GM23338 (cell line): ENCODE measurements at regions not wholly inside any gene's neighbourhood (a gene's known extent, or its start where the extent isn't known, plus 50 kb on each side); places are given as distances from the start of the nearest gene placed in this dataset.

Source experiments
- ATAC-seq: fragments of 200-7000 bp; cut with Tn5 transposase; 3 replicates; pipeline ENCODE4 v1.9.1; 2020
- DNase-seq: peaks from one replicate; pipeline ENCODE4 v3.0.0-alpha.2; 2015; ENCODE audit warnings: low spot score
- H2AFZ ChIP-seq: fragments of 200-600 bp; sonication (generic); 2 replicates; pipeline ENCODE4 v1.8.0; 2016; ENCODE audit warnings: antibody characterized with exemption, mild to moderate bottlenecking, moderate library complexity
- H3F3A ChIP-seq: fragments of 200-600 bp; sonication (generic); replicated peaks from 2 replicates; pipeline ENCODE4 v1.8.0; 2017; ENCODE audit warnings: antibody characterized with exemption, mixed run types, low read depth
- H3K27ac ChIP-seq: fragments of 200-600 bp; sonication (generic); 2 replicates; pipeline ENCODE4 v1.6.1; 2016; ENCODE audit warnings: low read depth
- H3K27me3 ChIP-seq: fragments of 200-600 bp; sonication (generic); 2 replicates; pipeline ENCODE4 v1.8.0; 2016; ENCODE audit warnings: mild to moderate bottlenecking, mixed run types, moderate library complexity; ENCODE audit not compliant: insufficient read depth
- H3K36me3 ChIP-seq: fragments of 200-600 bp; sonication (generic); 2 replicates; pipeline ENCODE4 v1.8.0; 2016; ENCODE audit warnings: mild to moderate bottlenecking; ENCODE audit not compliant: insufficient read depth
- H3K4me1 ChIP-seq: fragments of 200-600 bp; sonication (generic); 2 replicates; pipeline ENCODE4 v1.8.0; 2016; ENCODE audit warnings: mild to moderate bottlenecking, moderate library complexity; ENCODE audit not compliant: insufficient read depth
- H3K4me2 ChIP-seq: fragments of 200-600 bp; sonication (generic); 2 replicates; pipeline ENCODE4 v1.7.1; 2017; ENCODE audit warnings: mixed run types
- H3K4me3 ChIP-seq: fragments of 200-600 bp; sonication (generic); 2 replicates; pipeline ENCODE4 v1.6.1; 2016; ENCODE audit warnings: mixed run types
- H3K79me2 ChIP-seq: fragments of 200-600 bp; sonication (generic); replicated peaks from 2 replicates; pipeline ENCODE4 v1.8.0; 2017; ENCODE audit warnings: mild to moderate bottlenecking; ENCODE audit not compliant: insufficient read depth
- H3K9me2 ChIP-seq: fragments of 200-600 bp; sonication (generic); 2 replicates; pipeline ENCODE4 v1.8.0; 2017; ENCODE audit not compliant: insufficient read depth
- H4K20me1 ChIP-seq: fragments of 200-600 bp; sonication (generic); replicated peaks from 2 replicates; pipeline ENCODE4 v1.8.0; 2017; ENCODE audit warnings: mild to moderate bottlenecking; ENCODE audit not compliant: insufficient read depth
- H3K27ac Mint-ChIP-seq: 2 replicates; pipeline ENCODE4 v1.8.0; 2020; ENCODE audit warnings: inconsistent platforms, mild to moderate bottlenecking, moderate library complexity, mixed read lengths
- H3K27me3 Mint-ChIP-seq: 3 replicates; pipeline ENCODE4 v1.8.0; 2022; ENCODE audit warnings: low read depth, mild to moderate bottlenecking, moderate library complexity, mixed read lengths, inconsistent platforms; ENCODE audit not compliant: insufficient read depth, poor library complexity
- H3K36me3 Mint-ChIP-seq: 3 replicates; pipeline ENCODE4 v1.8.0; 2021; ENCODE audit warnings: low read depth, mild to moderate bottlenecking, inconsistent platforms, moderate library complexity, mixed read lengths
- H3K4me1 Mint-ChIP-seq: 3 replicates; pipeline ENCODE4 v1.8.0; 2020; ENCODE audit warnings: mild to moderate bottlenecking, inconsistent platforms, mixed read lengths
- H3K4me3 Mint-ChIP-seq: 3 replicates; pipeline ENCODE4 v1.8.0; 2021; ENCODE audit warnings: moderate library complexity, mild to moderate bottlenecking, inconsistent platforms, mixed read lengths
- H3K9me3 Mint-ChIP-seq: 3 replicates; pipeline ENCODE4 v1.8.0; 2020; ENCODE audit warnings: moderate library complexity, mild to moderate bottlenecking, inconsistent platforms, mixed read lengths
- CREB1 ChIP-seq: fragments of 250-450 bp; sonication (Bioruptor Pico); IDR thresholded peaks from 2 replicates; pipeline ENCODE4 v1.5.0; 2020; ENCODE audit warnings: low read depth, mild to moderate bottlenecking, moderate library complexity
- EZH2 ChIP-seq: fragments of 200-600 bp; sonication (generic); IDR thresholded peaks from one replicate; pipeline ENCODE4 v1.8.0; 2017; ENCODE audit warnings: antibody characterized with exemption, mild to moderate bottlenecking, low read depth; ENCODE audit not compliant: unreplicated experiment
- EZH2phosphoT487 ChIP-seq: fragments of 200-600 bp; sonication (generic); IDR thresholded peaks from one replicate; pipeline ENCODE4 v1.8.1; 2018; ENCODE audit warnings: antibody characterized with exemption; ENCODE audit not compliant: unreplicated experiment
- JUNB ChIP-seq: IDR thresholded peaks from one replicate; pipeline ENCODE4 v1.6.1; 2016; ENCODE audit warnings: antibody characterized with exemption; ENCODE audit not compliant: unreplicated experiment
- NANOG ChIP-seq: IDR thresholded peaks from 2 replicates; pipeline ENCODE4 v1.6.1; 2016; ENCODE audit warnings: antibody characterized with exemption, borderline replicate concordance
- POLR2AphosphoS5 ChIP-seq: IDR thresholded peaks from 2 replicates; pipeline ENCODE4 v1.6.1; 2016; ENCODE audit warnings: antibody characterized with exemption, low read depth
- STAT1 ChIP-seq: IDR thresholded peaks from one replicate; pipeline ENCODE4 v1.6.1; 2016; ENCODE audit warnings: antibody characterized with exemption; ENCODE audit not compliant: unreplicated experiment
- ZNF114 ChIP-seq: fragments of 250-450 bp; sonication (Bioruptor Pico); IDR thresholded peaks from 2 replicates; pipeline ENCODE4 v1.5.0; 2020; ENCODE audit warnings: mild to moderate bottlenecking, moderate library complexity
- ZNF331 ChIP-seq: fragments of 250-450 bp; sonication (Bioruptor Pico); IDR thresholded peaks from 2 replicates; pipeline ENCODE4 v1.5.0; 2020; ENCODE audit warnings: low read depth, mild to moderate bottlenecking, moderate library complexity
- TF ChIP-seq, protein P1 (sequence below), 2 experiments: fragments of 200-600 bp in 1 of 2; sonication (generic) in 1 of 2; conservative IDR thresholded peaks; 2 replicates each; pipeline versions ENCODE4 v1.5.1 to v1.6.1; 2016 to 2017; ENCODE audit warnings: antibody characterized with exemption in 2 of 2, low read depth in 2 of 2, mild to moderate bottlenecking in 2 of 2, moderate library complexity in 1 of 2
- TF ChIP-seq, protein P2 (sequence below): IDR thresholded peaks from 2 replicates; pipeline ENCODE4 v1.6.1; 2016; ENCODE audit warnings: antibody characterized with exemption
- TF ChIP-seq, protein P3 (sequence below): IDR thresholded peaks from one replicate; pipeline ENCODE4 v1.6.1; 2018; ENCODE audit warnings: antibody characterized with exemption; ENCODE audit not compliant: unreplicated experiment
- TF ChIP-seq, protein P4 (sequence below): fragments of 250-450 bp; sonication (Bioruptor Pico); IDR thresholded peaks from 2 replicates; pipeline ENCODE4 v1.5.0; 2020; ENCODE audit warnings: mild to moderate bottlenecking, moderate library complexity

DNA sequence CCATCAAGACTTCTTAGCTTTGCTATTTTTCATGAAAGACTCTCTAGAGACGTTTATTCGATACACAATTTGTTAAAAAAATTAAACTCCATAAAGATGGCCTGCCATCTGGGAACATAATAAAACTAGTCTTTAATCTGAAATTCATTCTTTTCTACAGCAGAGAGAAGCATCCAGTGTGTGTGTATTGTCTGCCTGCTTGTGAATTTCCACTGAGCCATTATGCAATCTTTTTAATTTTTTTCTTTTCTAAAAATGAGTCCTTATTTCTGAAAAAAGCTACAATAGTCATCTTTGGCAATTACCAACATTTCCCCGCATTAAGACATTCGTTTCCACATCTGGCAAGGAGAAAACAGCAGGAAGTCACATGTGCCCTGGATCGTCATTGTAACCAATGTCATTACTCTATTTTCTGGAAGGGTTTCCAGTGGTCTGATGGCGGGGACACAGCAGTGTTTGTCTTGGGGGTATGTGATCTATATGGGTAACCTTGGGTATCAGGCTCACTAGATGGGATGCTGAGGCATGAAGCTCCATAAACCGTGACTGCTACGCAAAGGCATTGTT, 263.1 kb downstream of the MSX2 start:
- Histone ChIP-seq H3K4me1 (no peaks in the 10 kb centered on the region), H3K27ac (no peak overlapping the region), H3K9me2 (no peaks in the 10 kb centered on the region), H3K4me3 (no peak overlapping the region), H4K20me1 (no peaks in the 10 kb centered on the region), H3F3A (no peaks in the 10 kb centered on the region), H3K27me3 (no peaks in the 10 kb centered on the region), H2AFZ (no peak overlapping the region), H3K4me2 (no peak overlapping the region), H3K36me3 (no peaks in the 10 kb centered on the region), H3K79me2 (no peaks in the 10 kb centered on the region)
- Mint-ChIP-seq H3K27me3 (no peaks in the 10 kb centered on the region), H3K27ac (no peak overlapping the region), H3K9me3 (no peaks in the 10 kb centered on the region), H3K36me3 (no peaks in the 10 kb centered on the region), H3K4me3 (no peak overlapping the region), H3K4me1 (no peaks in the 10 kb centered on the region; the same call in 1 of the 3 replicates)
- TF ChIP-seq, protein P1, sequence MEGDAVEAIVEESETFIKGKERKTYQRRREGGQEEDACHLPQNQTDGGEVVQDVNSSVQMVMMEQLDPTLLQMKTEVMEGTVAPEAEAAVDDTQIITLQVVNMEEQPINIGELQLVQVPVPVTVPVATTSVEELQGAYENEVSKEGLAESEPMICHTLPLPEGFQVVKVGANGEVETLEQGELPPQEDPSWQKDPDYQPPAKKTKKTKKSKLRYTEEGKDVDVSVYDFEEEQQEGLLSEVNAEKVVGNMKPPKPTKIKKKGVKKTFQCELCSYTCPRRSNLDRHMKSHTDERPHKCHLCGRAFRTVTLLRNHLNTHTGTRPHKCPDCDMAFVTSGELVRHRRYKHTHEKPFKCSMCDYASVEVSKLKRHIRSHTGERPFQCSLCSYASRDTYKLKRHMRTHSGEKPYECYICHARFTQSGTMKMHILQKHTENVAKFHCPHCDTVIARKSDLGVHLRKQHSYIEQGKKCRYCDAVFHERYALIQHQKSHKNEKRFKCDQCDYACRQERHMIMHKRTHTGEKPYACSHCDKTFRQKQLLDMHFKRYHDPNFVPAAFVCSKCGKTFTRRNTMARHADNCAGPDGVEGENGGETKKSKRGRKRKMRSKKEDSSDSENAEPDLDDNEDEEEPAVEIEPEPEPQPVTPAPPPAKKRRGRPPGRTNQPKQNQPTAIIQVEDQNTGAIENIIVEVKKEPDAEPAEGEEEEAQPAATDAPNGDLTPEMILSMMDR (conservative IDR thresholded peaks at IDR 0.05; ENCODE audit: low read depth in 2 of 2), result no peak
- TF ChIP-seq NANOG, result no peak
- TF ChIP-seq ZNF114, result no peak
- no peak for TF ChIP-seq EZH2
- no peak for TF ChIP-seq POLR2AphosphoS5
- TF ChIP-seq, protein P2, sequence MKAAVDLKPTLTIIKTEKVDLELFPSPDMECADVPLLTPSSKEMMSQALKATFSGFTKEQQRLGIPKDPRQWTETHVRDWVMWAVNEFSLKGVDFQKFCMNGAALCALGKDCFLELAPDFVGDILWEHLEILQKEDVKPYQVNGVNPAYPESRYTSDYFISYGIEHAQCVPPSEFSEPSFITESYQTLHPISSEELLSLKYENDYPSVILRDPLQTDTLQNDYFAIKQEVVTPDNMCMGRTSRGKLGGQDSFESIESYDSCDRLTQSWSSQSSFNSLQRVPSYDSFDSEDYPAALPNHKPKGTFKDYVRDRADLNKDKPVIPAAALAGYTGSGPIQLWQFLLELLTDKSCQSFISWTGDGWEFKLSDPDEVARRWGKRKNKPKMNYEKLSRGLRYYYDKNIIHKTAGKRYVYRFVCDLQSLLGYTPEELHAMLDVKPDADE, result no peak
- no peak for TF ChIP-seq STAT1
- no peak for TF ChIP-seq JUNB
- TF ChIP-seq CREB1 (CRISPR knock-in tag), result no peak
- TF ChIP-seq, protein P3, sequence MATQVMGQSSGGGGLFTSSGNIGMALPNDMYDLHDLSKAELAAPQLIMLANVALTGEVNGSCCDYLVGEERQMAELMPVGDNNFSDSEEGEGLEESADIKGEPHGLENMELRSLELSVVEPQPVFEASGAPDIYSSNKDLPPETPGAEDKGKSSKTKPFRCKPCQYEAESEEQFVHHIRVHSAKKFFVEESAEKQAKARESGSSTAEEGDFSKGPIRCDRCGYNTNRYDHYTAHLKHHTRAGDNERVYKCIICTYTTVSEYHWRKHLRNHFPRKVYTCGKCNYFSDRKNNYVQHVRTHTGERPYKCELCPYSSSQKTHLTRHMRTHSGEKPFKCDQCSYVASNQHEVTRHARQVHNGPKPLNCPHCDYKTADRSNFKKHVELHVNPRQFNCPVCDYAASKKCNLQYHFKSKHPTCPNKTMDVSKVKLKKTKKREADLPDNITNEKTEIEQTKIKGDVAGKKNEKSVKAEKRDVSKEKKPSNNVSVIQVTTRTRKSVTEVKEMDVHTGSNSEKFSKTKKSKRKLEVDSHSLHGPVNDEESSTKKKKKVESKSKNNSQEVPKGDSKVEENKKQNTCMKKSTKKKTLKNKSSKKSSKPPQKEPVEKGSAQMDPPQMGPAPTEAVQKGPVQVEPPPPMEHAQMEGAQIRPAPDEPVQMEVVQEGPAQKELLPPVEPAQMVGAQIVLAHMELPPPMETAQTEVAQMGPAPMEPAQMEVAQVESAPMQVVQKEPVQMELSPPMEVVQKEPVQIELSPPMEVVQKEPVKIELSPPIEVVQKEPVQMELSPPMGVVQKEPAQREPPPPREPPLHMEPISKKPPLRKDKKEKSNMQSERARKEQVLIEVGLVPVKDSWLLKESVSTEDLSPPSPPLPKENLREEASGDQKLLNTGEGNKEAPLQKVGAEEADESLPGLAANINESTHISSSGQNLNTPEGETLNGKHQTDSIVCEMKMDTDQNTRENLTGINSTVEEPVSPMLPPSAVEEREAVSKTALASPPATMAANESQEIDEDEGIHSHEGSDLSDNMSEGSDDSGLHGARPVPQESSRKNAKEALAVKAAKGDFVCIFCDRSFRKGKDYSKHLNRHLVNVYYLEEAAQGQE, result no peak
- no peak for TF ChIP-seq EZH2phosphoT487
- TF ChIP-seq, protein P4, sequence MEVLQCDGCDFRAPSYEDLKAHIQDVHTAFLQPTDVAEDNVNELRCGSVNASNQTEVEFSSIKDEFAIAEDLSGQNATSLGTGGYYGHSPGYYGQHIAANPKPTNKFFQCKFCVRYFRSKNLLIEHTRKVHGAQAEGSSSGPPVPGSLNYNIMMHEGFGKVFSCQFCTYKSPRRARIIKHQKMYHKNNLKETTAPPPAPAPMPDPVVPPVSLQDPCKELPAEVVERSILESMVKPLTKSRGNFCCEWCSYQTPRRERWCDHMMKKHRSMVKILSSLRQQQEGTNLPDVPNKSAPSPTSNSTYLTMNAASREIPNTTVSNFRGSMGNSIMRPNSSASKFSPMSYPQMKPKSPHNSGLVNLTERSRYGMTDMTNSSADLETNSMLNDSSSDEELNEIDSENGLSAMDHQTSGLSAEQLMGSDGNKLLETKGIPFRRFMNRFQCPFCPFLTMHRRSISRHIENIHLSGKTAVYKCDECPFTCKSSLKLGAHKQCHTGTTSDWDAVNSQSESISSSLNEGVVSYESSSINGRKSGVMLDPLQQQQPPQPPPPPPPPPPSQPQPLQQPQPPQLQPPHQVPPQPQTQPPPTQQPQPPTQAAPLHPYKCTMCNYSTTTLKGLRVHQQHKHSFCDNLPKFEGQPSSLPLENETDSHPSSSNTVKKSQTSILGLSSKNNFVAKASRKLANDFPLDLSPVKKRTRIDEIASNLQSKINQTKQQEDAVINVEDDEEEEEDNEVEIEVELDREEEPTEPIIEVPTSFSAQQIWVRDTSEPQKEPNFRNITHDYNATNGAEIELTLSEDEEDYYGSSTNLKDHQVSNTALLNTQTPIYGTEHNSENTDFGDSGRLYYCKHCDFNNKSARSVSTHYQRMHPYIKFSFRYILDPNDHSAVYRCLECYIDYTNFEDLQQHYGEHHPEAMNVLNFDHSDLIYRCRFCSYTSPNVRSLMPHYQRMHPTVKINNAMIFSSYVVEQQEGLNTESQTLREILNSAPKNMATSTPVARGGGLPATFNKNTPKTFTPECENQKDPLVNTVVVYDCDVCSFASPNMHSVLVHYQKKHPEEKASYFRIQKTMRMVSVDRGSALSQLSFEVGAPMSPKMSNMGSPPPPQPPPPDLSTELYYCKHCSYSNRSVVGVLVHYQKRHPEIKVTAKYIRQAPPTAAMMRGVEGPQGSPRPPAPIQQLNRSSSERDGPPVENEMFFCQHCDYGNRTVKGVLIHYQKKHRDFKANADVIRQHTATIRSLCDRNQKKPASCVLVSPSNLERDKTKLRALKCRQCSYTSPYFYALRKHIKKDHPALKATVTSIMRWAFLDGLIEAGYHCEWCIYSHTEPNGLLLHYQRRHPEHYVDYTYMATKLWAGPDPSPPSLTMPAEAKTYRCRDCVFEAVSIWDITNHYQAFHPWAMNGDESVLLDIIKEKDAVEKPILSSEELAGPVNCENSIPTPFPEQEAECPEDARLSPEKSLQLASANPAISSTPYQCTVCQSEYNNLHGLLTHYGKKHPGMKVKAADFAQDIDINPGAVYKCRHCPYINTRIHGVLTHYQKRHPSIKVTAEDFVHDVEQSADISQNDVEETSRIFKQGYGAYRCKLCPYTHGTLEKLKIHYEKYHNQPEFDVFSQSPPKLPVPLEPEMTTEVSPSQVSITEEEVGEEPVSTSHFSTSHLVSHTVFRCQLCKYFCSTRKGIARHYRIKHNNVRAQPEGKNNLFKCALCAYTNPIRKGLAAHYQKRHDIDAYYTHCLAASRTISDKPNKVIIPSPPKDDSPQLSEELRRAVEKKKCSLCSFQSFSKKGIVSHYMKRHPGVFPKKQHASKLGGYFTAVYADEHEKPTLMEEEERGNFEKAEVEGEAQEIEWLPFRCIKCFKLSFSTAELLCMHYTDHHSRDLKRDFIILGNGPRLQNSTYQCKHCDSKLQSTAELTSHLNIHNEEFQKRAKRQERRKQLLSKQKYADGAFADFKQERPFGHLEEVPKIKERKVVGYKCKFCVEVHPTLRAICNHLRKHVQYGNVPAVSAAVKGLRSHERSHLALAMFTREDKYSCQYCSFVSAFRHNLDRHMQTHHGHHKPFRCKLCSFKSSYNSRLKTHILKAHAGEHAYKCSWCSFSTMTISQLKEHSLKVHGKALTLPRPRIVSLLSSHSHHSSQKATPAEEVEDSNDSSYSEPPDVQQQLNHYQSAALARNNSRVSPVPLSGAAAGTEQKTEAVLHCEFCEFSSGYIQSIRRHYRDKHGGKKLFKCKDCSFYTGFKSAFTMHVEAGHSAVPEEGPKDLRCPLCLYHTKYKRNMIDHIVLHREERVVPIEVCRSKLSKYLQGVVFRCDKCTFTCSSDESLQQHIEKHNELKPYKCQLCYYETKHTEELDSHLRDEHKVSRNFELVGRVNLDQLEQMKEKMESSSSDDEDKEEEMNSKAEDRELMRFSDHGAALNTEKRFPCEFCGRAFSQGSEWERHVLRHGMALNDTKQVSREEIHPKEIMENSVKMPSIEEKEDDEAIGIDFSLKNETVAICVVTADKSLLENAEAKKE (CRISPR knock-in tag), result no peak
- no peak for TF ChIP-seq ZNF331 (CRISPR knock-in tag)
- ATAC-seq (no peak), DNase-seq (no peak)
